A673 (cell line): ENCODE measurements at regions not wholly inside any gene's neighbourhood (a gene's known extent, or its start where the extent isn't known, plus 50 kb on each side); places are given as distances from the start of the nearest gene placed in this dataset.

Experiments used
- CTCF ChIP-seq: fragments of 300-800, 200-600 bp; sonication (generic); conservative IDR thresholded peaks from 2 replicates; pipeline ENCODE4 v1.5.1; 2017; ENCODE audit warnings: low read depth, mild to moderate bottlenecking, antibody characterized with exemption, low read length, moderate library complexity, mixed read lengths
- EZH2 ChIP-seq: fragments of 200-600 bp; sonication (generic); IDR thresholded peaks from 2 replicates; pipeline ENCODE4 v1.6.1; 2017; ENCODE audit warnings: borderline replicate concordance, low read depth, mild to moderate bottlenecking, mixed read lengths, antibody characterized with exemption, low read length; ENCODE audit not compliant: poor library complexity, severe bottlenecking

- TF ChIP-seq CTCF, result no peak
- TF ChIP-seq EZH2, result no peak
Observed at GRCh38 chr1:177770096-177770495, 199.8 kb downstream of the SEC16B start.
